ENCODE measurements at regions not wholly inside any gene's neighbourhood (a gene's known extent, or its start where the extent isn't known, plus 50 kb on each side); places are given as distances from the start of the nearest gene placed in this dataset.

DNA sequence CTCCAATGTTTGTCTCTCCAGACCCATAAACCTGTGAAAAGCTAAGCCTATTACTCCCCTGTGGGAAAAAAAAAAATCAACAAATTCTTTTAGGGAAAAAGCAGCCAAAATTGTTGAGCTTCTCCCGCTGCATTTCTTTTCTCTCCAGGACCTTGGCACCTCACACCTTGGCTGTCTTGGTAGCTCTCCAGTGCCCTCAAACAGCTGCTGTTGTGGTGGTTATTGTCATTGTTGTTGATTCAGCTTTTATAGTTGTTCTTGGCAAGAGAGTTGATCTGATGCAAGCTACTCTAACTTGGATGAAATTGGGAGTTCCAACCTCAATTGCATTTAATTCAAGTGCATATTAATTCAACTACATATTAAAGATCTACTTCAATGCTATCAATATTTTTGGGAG lies 516.9 kb upstream of the LARGE1 start:
- TF ChIP-seq POLR2A (IDR thresholded peaks at IDR 0.05; ENCODE audit: low read length), result no peak
- TF ChIP-seq GATA1 (IDR thresholded peaks at IDR 0.05; ENCODE audit: low read depth, low read length), result no peak

Data from erythroblast (primary cell).